Spleen (tissue), 11 donors: ENCODE measurements at regions not wholly inside any gene's neighbourhood (a gene's known extent, or its start where the extent isn't known, plus 50 kb on each side); places are given as distances from the start of the nearest gene placed in this dataset.
A peak's percentile ranks its signal among the peaks of the same experiment; 100 is the strongest.

Experiments used
- DNase-seq: peaks from one replicate; pipeline ENCODE4 v3.0.0-alpha.2; 2020
- H3K27ac ChIP-seq, 8 donors: fragments of 200-600 bp; sonication (generic) in 7 of 8; 1 replicate in 4 of 8; 2 replicates in 4 of 8; pipeline versions ENCODE4 v1.5.0 to v1.8.0; 2016 to 2021; ENCODE audit warnings: inconsistent platforms in 4 of 8, mild to moderate bottlenecking in 4 of 8, moderate library complexity in 1 of 8
- H3K27me3 ChIP-seq, 7 donors: fragments of 200-600 bp; sonication (generic) in 6 of 7; replicated peaks in 1 of 7; 1 replicate in 4 of 7; 2 replicates in 3 of 7; pipeline versions ENCODE4 v1.5.0 to v1.8.0; 2016 to 2021; ENCODE audit warnings: inconsistent platforms in 3 of 7, mild to moderate bottlenecking in 1 of 7
- H3K36me3 ChIP-seq, 6 donors: fragments of 200-600 bp; sonication (generic) in 5 of 6; 1 replicate in 4 of 6; 2 replicates in 2 of 6; pipeline versions ENCODE4 v1.5.0 to v1.8.0; 2016 to 2021; ENCODE audit warnings: inconsistent platforms in 2 of 6
- H3K4me1 ChIP-seq, 6 donors: fragments of 200-600 bp; sonication (generic) in 5 of 6; 1 replicate in 3 of 6; 2 replicates in 3 of 6; pipeline versions ENCODE4 v1.5.0 to v1.8.0; 2016 to 2021; ENCODE audit warnings: inconsistent platforms in 3 of 6
- H3K4me3 ChIP-seq, 8 donors: fragments of 200-600 bp; sonication (generic) in 7 of 8; 1 replicate in 4 of 8; 2 replicates in 4 of 8; pipeline versions ENCODE4 v1.5.0 to v1.8.0; 2016 to 2021; ENCODE audit warnings: inconsistent platforms in 4 of 8, mild to moderate bottlenecking in 4 of 8, moderate library complexity in 2 of 8
- H3K9me3 ChIP-seq, 8 donors: fragments of 200-600 bp; sonication (generic) in 7 of 8; 1 replicate in 4 of 8; 2 replicates in 4 of 8; pipeline versions ENCODE4 v1.5.0 to v1.8.0; 2016 to 2021; ENCODE audit warnings: inconsistent platforms in 4 of 8
- CTCF ChIP-seq, 11 experiments: fragments of 200-600 bp in 7 of 11; fragments of 450-650 bp in 4 of 11; sonication (generic) in 4 of 11; IDR thresholded peaks in 8 of 11; conservative IDR thresholded peaks in 3 of 11; 1 replicate in 7 of 11; 2 replicates in 4 of 11; pipeline versions ENCODE4 v1.4.0 to v1.8.0; 2016 to 2021; ENCODE audit warnings: antibody characterized with exemption in 11 of 11, inconsistent platforms in 4 of 11, mild to moderate bottlenecking in 1 of 11
- POLR2A ChIP-seq, 3 donors: fragments of 450-650 bp; IDR thresholded peaks; one replicate each; pipeline ENCODE4 v1.5.1; 2017; ENCODE audit warnings: antibody characterized with exemption in 3 of 3, mild to moderate bottlenecking in 1 of 3
- POLR2AphosphoS5 ChIP-seq, 3 donors: sonication (generic); formaldehyde crosslinking; IDR thresholded peaks; one replicate each; pipeline ENCODE4 v1.5.1; 2017; ENCODE audit warnings: antibody characterized with exemption in 3 of 3
- WGBS, 5 donors: extraction: QIAGEN DNeasy Blood & Tissue Kit in 3 of 5; methylation state at CpG; one replicate each; pipeline versions ENCODE4 v1.1.5 to v1.1.7; 2013 to 2018; 5-methylcytosine and 5-hydroxymethylcytosine counted together
- intact Hi-C: fragments of 100-400 bp; cut with DNase I; formaldehyde crosslinking; loops from one replicate; pipeline ENCODE4 v1.15.0; 2023; ENCODE audit warnings: low total_unique reads
- donor health status: healthy with polysubstance abuse.
- donor health status: DM: no; HTN: no; CAD: no; lungs with moderate emphysema.
- donor health status: DM: no; HTN: no; CAD: no.
- donor health status: Bipolar disorder and iron deficiency.
- donor health status: healthy.
- donor health status: DM: no; HTN: no; CAD: no.
- donor health status: DM: yes; HTN: yes; CAD: no.

- H3K4me3 ChIP-seq, result no peak overlapping the region
- intact Hi-C loops, result no loop called here
- TF ChIP-seq CTCF (IDR thresholded peaks at IDR 0.05 in 8 of 11, conservative IDR thresholded peaks at IDR 0.05 in 3 of 11), result no peak
- TF ChIP-seq POLR2A (IDR thresholded peaks at IDR 0.05), result no peak
- TF ChIP-seq POLR2AphosphoS5 (IDR thresholded peaks at IDR 0.05), result no peak
- no peaks in the 10 kb centered on the region for H3K36me3 ChIP-seq
- H3K27ac ChIP-seq, result peak overlapping the region in 5 of 8 donors; percentile 24 to 78 (median 58)
- no peak for DNase-seq
- peaks cover 0 to 51% (median 9%) of the 10 kb centered on the region in 8 donors for H3K9me3 ChIP-seq
- peaks cover 0 to 4% (median 0%) of the 10 kb centered on the region in 6 donors for H3K4me1 ChIP-seq
- H3K27me3 ChIP-seq, result no peaks in the 10 kb centered on the region
Measured at GRCh38 chr5:4043135-4043534, 447.5 kb downstream of the IRX1 start.

GRCh38 chr5:4044881-4045280 lies 449.2 kb downstream of the IRX1 start:
- no peaks in the 10 kb centered on the region for H3K27me3 ChIP-seq
- no peak overlapping the region for H3K4me3 ChIP-seq
- H3K4me1 ChIP-seq, result peaks cover 0 to 4% (median 0%) of the 10 kb centered on the region in 6 donors
- H3K27ac ChIP-seq, result no peak overlapping the region
- no peaks in the 10 kb centered on the region for H3K36me3 ChIP-seq
- 92 to 96% (median 95%) methylated on average over 2 of the region's 2 CpGs for WGBS, 5 donors
- no peak for DNase-seq
- peaks cover 0 to 51% (median 9%) of the 10 kb centered on the region in 8 donors for H3K9me3 ChIP-seq
- TF ChIP-seq POLR2AphosphoS5 (IDR thresholded peaks at IDR 0.05) (no peak), POLR2A (IDR thresholded peaks at IDR 0.05) (no peak), CTCF (IDR thresholded peaks at IDR 0.05 in 8 of 11, conservative IDR thresholded peaks at IDR 0.05 in 3 of 11) (no peak)
- intact Hi-C loops, result no loop called here

- H3K4me1 ChIP-seq, result no peaks in the 10 kb centered on the region
- no peak for TF ChIP-seq CTCF (IDR thresholded peaks at IDR 0.05 in 8 of 11, conservative IDR thresholded peaks at IDR 0.05 in 3 of 11)
- no peak for TF ChIP-seq POLR2A (IDR thresholded peaks at IDR 0.05)
- TF ChIP-seq POLR2AphosphoS5 (IDR thresholded peaks at IDR 0.05), result no peak
- H3K36me3 ChIP-seq, result no peaks in the 10 kb centered on the region
- peaks cover 0 to 23% (median 4%) of the 10 kb centered on the region in 8 donors for H3K9me3 ChIP-seq
- H3K27ac ChIP-seq, result no peak overlapping the region
- no peaks in the 10 kb centered on the region for H3K27me3 ChIP-seq
- WGBS, 5 donors, result 71 to 84% (median 79%) methylated on average over 4 of the region's 4 CpGs
- no peak overlapping the region for H3K4me3 ChIP-seq
- DNase-seq, result no peak
- intact Hi-C loops, result no loop called here
Measured at GRCh38 chr5:4048398-4048797, 452.8 kb downstream of the IRX1 start.

- no peak for TF ChIP-seq POLR2AphosphoS5 (IDR thresholded peaks at IDR 0.05)
- no peak for TF ChIP-seq CTCF (IDR thresholded peaks at IDR 0.05 in 8 of 11, conservative IDR thresholded peaks at IDR 0.05 in 3 of 11)
- no peak for TF ChIP-seq POLR2A (IDR thresholded peaks at IDR 0.05)
- 75 to 85% (median 83%) methylated on average over 6 of the region's 6 CpGs for WGBS, 5 donors
- Histone ChIP-seq H3K4me1 (no peaks in the 10 kb centered on the region), H3K36me3 (no peaks in the 10 kb centered on the region), H3K9me3 (peaks cover 0 to 12% (median 0%) of the 10 kb centered on the region in 8 donors), H3K27ac (no peak overlapping the region), H3K27me3 (no peaks in the 10 kb centered on the region), H3K4me3 (no peak overlapping the region)
- no peak for DNase-seq
- intact Hi-C loops, result no loop called here
Measured at GRCh38 chr5:4050203-4050602, 454.6 kb downstream of the IRX1 start.
